ENCODE measurements at regions not wholly inside any gene's neighbourhood (a gene's known extent, or its start where the extent isn't known, plus 50 kb on each side); places are given as distances from the start of the nearest gene placed in this dataset.

DNA sequence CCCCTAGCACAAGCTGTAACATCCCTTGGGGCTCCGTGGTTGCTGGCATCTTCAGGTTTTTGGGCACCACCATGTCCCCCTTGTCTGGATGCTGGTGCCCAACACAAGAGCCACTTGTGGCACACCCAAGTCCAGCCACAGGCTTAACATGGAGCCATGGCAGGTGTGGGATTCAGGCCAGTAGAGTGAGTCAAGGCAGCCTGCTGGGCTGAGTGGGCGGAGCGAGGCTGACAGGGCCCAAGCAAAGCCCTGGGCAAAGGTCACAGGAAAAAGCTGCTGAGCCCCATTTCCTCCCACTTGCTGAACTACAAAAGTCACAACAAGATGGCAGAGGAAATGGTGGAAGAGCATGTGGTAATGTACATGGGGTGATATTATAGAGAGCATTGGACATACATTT is 950.7 kb upstream of the FLRT2 start:
- no peak overlapping the region for H3K4me3 ChIP-seq (ENCODE audit: control insufficient read depth, low read depth, low read length)
- TF ChIP-seq, protein P1, sequence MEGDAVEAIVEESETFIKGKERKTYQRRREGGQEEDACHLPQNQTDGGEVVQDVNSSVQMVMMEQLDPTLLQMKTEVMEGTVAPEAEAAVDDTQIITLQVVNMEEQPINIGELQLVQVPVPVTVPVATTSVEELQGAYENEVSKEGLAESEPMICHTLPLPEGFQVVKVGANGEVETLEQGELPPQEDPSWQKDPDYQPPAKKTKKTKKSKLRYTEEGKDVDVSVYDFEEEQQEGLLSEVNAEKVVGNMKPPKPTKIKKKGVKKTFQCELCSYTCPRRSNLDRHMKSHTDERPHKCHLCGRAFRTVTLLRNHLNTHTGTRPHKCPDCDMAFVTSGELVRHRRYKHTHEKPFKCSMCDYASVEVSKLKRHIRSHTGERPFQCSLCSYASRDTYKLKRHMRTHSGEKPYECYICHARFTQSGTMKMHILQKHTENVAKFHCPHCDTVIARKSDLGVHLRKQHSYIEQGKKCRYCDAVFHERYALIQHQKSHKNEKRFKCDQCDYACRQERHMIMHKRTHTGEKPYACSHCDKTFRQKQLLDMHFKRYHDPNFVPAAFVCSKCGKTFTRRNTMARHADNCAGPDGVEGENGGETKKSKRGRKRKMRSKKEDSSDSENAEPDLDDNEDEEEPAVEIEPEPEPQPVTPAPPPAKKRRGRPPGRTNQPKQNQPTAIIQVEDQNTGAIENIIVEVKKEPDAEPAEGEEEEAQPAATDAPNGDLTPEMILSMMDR (IDR thresholded peaks at IDR 0.05; ENCODE audit: control insufficient read depth, insufficient read depth, low read depth, low read length, missing control alignments), result no peak
- DNase-seq (ENCODE audit: low read depth), result no peak

DNA sequence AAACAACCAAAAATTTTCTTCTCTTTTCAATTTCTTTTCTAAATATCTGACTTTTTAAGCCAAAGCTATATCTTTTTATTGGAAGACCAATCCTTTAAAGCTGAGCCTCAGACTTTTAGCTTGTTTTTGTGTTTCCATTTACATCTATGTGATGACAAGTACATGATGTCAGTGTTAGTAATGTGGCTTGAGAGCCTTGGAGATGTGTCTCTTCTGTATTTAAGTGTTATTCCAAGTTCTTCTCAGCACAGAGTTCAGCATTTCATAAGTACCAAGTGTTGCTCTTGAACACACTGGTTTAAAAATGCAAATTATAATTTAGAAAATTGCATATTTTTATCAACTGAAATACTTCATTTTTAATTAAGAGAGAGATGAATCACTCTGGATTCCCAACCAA is 948.9 kb upstream of the FLRT2 start:
- H3K4me3 ChIP-seq (ENCODE audit: control insufficient read depth, low read depth, low read length), result no peak overlapping the region
- no peak for DNase-seq (ENCODE audit: low read depth)
- TF ChIP-seq, protein P1 (IDR thresholded peaks at IDR 0.05; ENCODE audit: control insufficient read depth, insufficient read depth, low read depth, low read length, missing control alignments), result no peak

DNA sequence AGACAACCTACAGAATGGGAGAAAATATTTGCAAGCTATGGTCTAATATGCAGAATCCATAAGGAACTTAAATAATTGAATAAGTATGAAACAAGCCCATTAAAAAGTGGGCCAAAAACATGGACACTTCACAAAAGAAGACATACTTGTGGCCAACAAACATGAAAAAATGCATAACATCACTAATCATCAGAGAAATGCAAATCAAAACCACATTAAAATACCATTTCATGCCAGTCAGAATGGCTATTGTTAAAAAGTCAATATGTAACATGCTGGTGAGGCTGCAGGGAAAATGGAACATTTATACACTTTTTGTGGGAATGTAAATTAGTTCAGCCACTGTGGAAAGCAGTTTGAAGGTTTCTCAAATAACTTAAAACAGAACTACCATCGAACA is 945.4 kb upstream of the FLRT2 start:
- H3K4me3 ChIP-seq (ENCODE audit: control insufficient read depth, low read depth, low read length), result no peak overlapping the region
- DNase-seq (ENCODE audit: low read depth), result no peak
- TF ChIP-seq, protein P1 (IDR thresholded peaks at IDR 0.05; ENCODE audit: control insufficient read depth, insufficient read depth, low read depth, low read length, missing control alignments), result no peak

DNA sequence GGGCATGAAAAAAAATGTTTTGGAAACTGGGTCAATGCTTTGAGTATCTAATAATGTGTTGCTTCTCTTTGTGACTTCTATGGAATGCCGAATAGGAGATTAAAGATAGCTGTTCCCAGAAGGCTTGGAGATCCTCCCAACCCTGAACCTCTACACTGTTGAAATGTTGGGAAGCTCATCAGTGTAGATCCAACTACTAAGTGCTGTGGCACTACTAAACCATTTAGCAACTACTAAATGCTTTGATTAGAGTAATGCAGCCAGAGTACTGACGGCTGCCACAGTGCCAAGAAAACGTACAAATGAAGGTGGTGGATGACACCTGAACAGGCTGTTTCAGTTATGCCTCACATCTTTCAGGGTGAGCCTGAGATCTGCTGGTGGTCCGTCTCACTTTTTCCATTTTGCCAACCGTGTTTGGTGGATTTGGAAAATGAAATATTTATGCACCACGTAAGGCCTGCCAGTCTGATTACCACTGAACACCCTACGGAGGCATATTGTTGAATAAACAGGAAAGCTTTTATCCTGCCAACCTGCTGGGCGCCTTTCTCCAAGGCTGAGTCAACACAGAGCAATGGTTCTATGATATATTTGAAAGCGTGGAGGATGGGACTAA is 938.0 kb upstream of the FLRT2 start:
- no peak for DNase-seq (ENCODE audit: low read depth)
- TF ChIP-seq, protein P1 (IDR thresholded peaks at IDR 0.05; ENCODE audit: control insufficient read depth, insufficient read depth, low read depth, low read length, missing control alignments), result no peak
- no peak overlapping the region for H3K4me3 ChIP-seq (ENCODE audit: control insufficient read depth, low read depth, low read length)

DNA sequence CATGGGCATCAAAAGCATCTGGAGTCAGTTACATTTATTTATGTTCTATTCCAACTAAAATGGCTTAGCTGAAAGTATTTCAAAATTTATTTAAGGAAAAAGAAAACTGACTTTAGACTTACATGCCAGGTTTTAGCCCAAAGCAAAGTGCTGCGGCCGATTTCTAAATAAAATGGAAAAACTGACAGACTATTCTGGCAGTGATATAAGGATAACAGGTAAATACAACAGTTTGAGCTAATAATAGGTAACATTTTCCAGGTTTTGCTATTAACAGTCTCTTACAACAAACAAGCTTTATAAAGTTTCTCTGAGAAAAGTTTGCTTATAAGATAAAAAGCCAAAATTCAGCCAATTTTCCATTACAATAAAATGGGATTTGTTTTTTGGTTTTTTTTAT is 937.2 kb upstream of the FLRT2 start:
- TF ChIP-seq, protein P1 (IDR thresholded peaks at IDR 0.05; ENCODE audit: control insufficient read depth, insufficient read depth, low read depth, low read length, missing control alignments), result no peak
- DNase-seq (ENCODE audit: low read depth), result no peak
- H3K4me3 ChIP-seq (ENCODE audit: control insufficient read depth, low read depth, low read length), result no peak overlapping the region

DNA sequence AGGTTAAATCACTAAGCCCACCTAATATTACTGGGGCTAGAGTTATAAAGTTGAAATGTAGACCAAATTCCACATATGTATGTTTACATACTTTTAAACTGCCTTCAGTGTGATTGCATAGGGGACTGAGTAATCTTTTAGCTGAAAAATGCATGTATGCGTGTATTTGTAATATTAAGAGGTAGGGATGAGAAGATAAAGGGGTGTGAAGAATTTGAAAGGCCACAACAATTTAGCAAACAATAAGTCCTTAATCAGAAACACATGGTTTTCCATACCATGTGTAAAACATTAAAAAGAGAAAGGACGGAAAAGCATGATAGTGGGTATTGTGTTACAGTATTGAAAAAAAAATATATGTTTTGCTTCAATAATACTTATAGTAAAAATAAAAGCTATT is 919.9 kb upstream of the FLRT2 start:
- TF ChIP-seq, protein P1 (IDR thresholded peaks at IDR 0.05; ENCODE audit: control insufficient read depth, insufficient read depth, low read depth, low read length, missing control alignments), result no peak
- H3K4me3 ChIP-seq (ENCODE audit: control insufficient read depth, low read depth, low read length), result no peak overlapping the region
- DNase-seq (ENCODE audit: low read depth), result no peak

DNA sequence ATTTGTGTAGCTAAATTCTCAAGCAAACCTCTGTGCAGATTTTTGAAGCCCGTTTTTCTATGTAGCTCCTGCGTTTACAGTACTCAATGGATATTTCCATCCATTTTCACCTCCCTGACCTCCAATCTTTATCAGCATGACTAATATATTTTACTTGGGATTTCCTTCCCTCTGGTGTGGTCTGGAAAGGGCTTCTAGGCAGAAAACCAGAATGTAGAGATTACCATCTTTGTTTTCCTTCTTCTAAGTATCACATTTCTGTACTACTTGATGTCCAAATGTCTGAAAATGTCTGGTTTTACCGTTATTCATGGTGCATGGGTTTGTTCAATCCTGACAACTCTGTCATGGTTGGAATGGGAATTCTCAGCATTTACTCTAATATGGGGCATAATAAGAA is 907.6 kb upstream of the FLRT2 start:
- no peak overlapping the region for H3K4me3 ChIP-seq (ENCODE audit: control insufficient read depth, low read depth, low read length)
- no peak for DNase-seq (ENCODE audit: low read depth)
- TF ChIP-seq, protein P1 (IDR thresholded peaks at IDR 0.05; ENCODE audit: control insufficient read depth, insufficient read depth, low read depth, low read length, missing control alignments), result no peak
